Heart left ventricle (tissue), 16 donors: ENCODE measurements at regions not wholly inside any gene's neighbourhood (a gene's known extent, or its start where the extent isn't known, plus 50 kb on each side); places are given as distances from the start of the nearest gene placed in this dataset.

Experiments used
- ATAC-seq, 4 donors: fragments of 200-7000 bp; cut with Tn5 transposase; one replicate each; pipeline ENCODE4 v1.9.1; 2020 to 2022; ENCODE audit warnings: moderate library complexity in 4 of 4, mild to moderate bottlenecking in 3 of 4, moderate number of reproducible peaks in 1 of 4
- DNase-seq, 5 donors: peaks; one replicate each; pipeline ENCODE4 v3.0.0-alpha.2; 2020
- H3K27ac ChIP-seq, 12 donors: fragments of 200-600 bp; sonication (generic) in 4 of 12; one replicate each; pipeline versions ENCODE4 v1.5.0 to v1.8.0; 2016 to 2022; ENCODE audit warnings: mild to moderate bottlenecking in 2 of 12
- H3K27me3 ChIP-seq, 9 donors: fragments of 200-600 bp; sonication (generic) in 2 of 9; one replicate each; pipeline versions ENCODE4 v1.5.1 to v1.8.0; 2016 to 2022; ENCODE audit warnings: mild to moderate bottlenecking in 3 of 9
- H3K36me3 ChIP-seq, 9 donors: fragments of 200-600 bp; sonication (generic) in 2 of 9; one replicate each; pipeline versions ENCODE4 v1.5.0 to v1.8.0; 2018 to 2022; ENCODE audit warnings: mild to moderate bottlenecking in 2 of 9
- H3K4me1 ChIP-seq, 12 donors: fragments of 200-600 bp; sonication (generic) in 4 of 12; one replicate each; pipeline versions ENCODE4 v1.5.0 to v1.8.0; 2016 to 2022; ENCODE audit warnings: mild to moderate bottlenecking in 3 of 12
- H3K4me3 ChIP-seq, 12 donors: fragments of 200-600 bp; sonication (generic) in 4 of 12; one replicate each; pipeline versions ENCODE4 v1.5.0 to v1.8.0; 2017 to 2022; ENCODE audit warnings: mild to moderate bottlenecking in 9 of 12, moderate library complexity in 4 of 12
- H3K9me3 ChIP-seq, 12 donors: fragments of 200-600 bp; sonication (generic) in 4 of 12; one replicate each; pipeline versions ENCODE4 v1.5.0 to v1.8.0; 2016 to 2022; ENCODE audit warnings: mild to moderate bottlenecking in 1 of 12
- POLR2A ChIP-seq, 2 donors: fragments of 450-650 bp; IDR thresholded peaks; one replicate each; pipeline ENCODE4 v1.6.1; 2017; ENCODE audit warnings: antibody characterized with exemption in 2 of 2, mild to moderate bottlenecking in 2 of 2, moderate library complexity in 2 of 2
- WGBS, 4 donors: extraction: QIAGEN DNeasy Blood & Tissue Kit in 2 of 4; methylation state at CpG; one replicate each; pipeline versions ENCODE4 v1.1.5 to v1.1.7; 2013 to 2018; 5-methylcytosine and 5-hydroxymethylcytosine counted together
- intact Hi-C, 10 donors: fragments of 100-400 bp; cut with DNase I; formaldehyde crosslinking; loops; one replicate each; pipeline versions ENCODE4 v1.11.1 to v1.14.2; 2022
- TF ChIP-seq, protein P1 (sequence below), 12 donors: fragments of 200-600 bp; sonication (generic) in 4 of 12; IDR thresholded peaks; one replicate each; pipeline versions ENCODE4 v1.5.0 to v1.8.0; 2018 to 2022; ENCODE audit warnings: antibody characterized with exemption in 12 of 12, mild to moderate bottlenecking in 5 of 12
- donor health status: ischemic (EF 13 %, LVEDD 7.1; RV severe dilation, severe dysfunction).
- donor health status: healthy with polysubstance abuse.
- donor health status: DM: no; HTN: yes; CAD: no.
- donor health status: DM: no; HTN: no; CAD: no.
- donor health status: ischemic (EF 25% LVEDD 6.9; RV normal size, moderate dysfunction).
- donor health status: ischemic (EF 25% LVEDD 5.7; RV mildly dilated, moderate dysfunction).
- donor health status: healthy.
- donor health status: DM: yes; HTN: yes; CAD: no.
- donor health status: ischemic (EF 35%, LVEDD 5.7; RV mildly dilated, moderate dysfunction).
- donor health status: nonischemic (EF 11% LVEDD 7.7; RV severe dilation, severe dysfunction).
- donor health status: DM: yes; HTN: yes; CAD: no.
- donor health status: PGD.
- donor health status: ischemic (EF 29% LVEDD 5.4; RV normal size, mild dysfunction).
- donor health status: nonischemic (EF 23%, LVEDD 6.1; RV moderate dilation, normal function).

DNA sequence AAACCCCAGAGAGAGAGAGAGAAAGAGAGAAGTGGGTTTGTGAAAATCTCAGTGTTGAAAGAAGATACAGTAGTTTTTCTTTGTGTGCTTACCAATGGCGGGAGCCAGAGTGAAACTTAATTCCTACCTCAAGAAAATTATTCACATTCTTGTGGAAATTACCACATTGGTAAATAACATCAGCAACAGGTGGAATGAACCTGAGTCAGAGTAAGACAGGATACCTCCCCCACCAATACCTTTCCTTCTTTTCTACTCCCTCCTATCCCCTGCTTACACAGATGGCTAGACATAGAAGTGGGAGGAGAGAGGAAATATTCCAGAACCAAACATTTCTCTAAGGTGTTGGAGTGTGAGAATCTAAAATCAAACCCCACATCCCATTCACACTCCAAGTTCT, 793.9 kb downstream of the SORCS3 start:
- intact Hi-C loops, result no loop called here
- 70 to 81% (median 77%) methylated on average over 1 of the region's 1 CpG for WGBS, 4 donors
- Histone ChIP-seq H3K27ac (no peak overlapping the region), H3K4me1 (no peaks in the 10 kb centered on the region), H3K27me3 (no peaks in the 10 kb centered on the region), H3K9me3 (no peaks in the 10 kb centered on the region), H3K36me3 (no peaks in the 10 kb centered on the region), H3K4me3 (no peak overlapping the region)
- no peak for DNase-seq
- TF ChIP-seq POLR2A (IDR thresholded peaks at IDR 0.05), result no peak
- TF ChIP-seq, protein P1, sequence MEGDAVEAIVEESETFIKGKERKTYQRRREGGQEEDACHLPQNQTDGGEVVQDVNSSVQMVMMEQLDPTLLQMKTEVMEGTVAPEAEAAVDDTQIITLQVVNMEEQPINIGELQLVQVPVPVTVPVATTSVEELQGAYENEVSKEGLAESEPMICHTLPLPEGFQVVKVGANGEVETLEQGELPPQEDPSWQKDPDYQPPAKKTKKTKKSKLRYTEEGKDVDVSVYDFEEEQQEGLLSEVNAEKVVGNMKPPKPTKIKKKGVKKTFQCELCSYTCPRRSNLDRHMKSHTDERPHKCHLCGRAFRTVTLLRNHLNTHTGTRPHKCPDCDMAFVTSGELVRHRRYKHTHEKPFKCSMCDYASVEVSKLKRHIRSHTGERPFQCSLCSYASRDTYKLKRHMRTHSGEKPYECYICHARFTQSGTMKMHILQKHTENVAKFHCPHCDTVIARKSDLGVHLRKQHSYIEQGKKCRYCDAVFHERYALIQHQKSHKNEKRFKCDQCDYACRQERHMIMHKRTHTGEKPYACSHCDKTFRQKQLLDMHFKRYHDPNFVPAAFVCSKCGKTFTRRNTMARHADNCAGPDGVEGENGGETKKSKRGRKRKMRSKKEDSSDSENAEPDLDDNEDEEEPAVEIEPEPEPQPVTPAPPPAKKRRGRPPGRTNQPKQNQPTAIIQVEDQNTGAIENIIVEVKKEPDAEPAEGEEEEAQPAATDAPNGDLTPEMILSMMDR (IDR thresholded peaks at IDR 0.05), result no peak
- ATAC-seq, result no peak

DNA sequence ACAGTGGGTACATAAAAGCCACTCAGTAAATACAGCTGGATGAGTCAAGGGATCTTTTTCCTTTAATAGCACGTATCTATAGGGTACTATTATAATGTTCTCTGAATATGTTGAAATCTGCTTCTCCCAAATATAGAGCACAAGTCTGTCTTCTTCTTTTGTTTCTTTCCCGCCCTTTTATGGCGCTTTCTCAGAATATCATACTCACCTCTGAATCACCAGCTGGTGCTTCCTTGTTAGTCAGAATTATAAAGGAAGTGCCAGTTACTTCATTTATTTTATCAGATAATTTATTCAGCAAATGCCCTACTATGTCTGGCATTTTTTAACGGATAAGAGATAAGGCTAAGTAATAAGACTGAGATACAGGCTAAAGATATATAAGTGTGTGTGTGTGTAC, 772.9 kb downstream of the SORCS3 start:
- no peak overlapping the region for H3K4me3 ChIP-seq
- ATAC-seq (no peak), DNase-seq (no peak)
- WGBS, 4 donors, result 63 to 76% (median 69%) methylated on average over 4 of the region's 4 CpGs
- TF ChIP-seq, protein P1 (IDR thresholded peaks at IDR 0.05), result no peak
- no peak for TF ChIP-seq POLR2A (IDR thresholded peaks at IDR 0.05)
- no peaks in the 10 kb centered on the region for H3K36me3 ChIP-seq
- no peaks in the 10 kb centered on the region for H3K4me1 ChIP-seq
- H3K27ac ChIP-seq, result no peak overlapping the region
- intact Hi-C loops, result no loop called here
- peaks cover 0 to 14% (median 4%) of the 10 kb centered on the region in 12 donors for H3K9me3 ChIP-seq
- no peaks in the 10 kb centered on the region for H3K27me3 ChIP-seq

- Histone ChIP-seq H3K27me3 (no peaks in the 10 kb centered on the region), H3K4me1 (no peaks in the 10 kb centered on the region), H3K9me3 (peaks cover 0 to 18% (median 9%) of the 10 kb centered on the region in 12 donors), H3K4me3 (no peak overlapping the region), H3K27ac (no peak overlapping the region), H3K36me3 (no peaks in the 10 kb centered on the region)
- intact Hi-C loops, result no loop called here
- TF ChIP-seq, protein P1 (IDR thresholded peaks at IDR 0.05), result no peak
- TF ChIP-seq POLR2A (IDR thresholded peaks at IDR 0.05), result no peak
- ATAC-seq, result no peak
- no peak for DNase-seq
- WGBS, 4 donors, result 53 to 62% (median 55%) methylated on average over 1 of the region's 1 CpG
Observed at GRCh38 chr10:105409370-105409769, 768.3 kb downstream of the SORCS3 start.

DNA sequence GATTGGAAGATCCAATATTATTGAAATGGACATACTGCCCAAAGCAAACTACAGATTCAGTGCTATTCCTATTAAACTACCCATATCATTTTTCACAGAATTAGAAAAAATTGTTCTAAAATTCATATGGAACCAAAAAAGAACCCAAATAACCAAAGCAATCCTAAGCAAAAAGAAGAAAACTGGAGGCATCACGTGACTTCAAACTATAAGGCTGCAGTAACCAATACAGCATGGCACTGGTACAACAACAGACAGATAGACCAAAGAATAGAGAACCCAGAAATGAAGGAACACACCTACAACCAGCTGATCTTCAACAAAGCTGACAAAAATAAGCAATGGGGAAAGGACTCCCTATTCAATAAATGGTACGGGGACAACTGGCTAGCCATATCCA, 765.4 kb downstream of the SORCS3 start:
- WGBS, 4 donors, result 64 to 75% (median 72%) methylated on average over 2 of the region's 2 CpGs
- Histone ChIP-seq H3K27ac (no peak overlapping the region), H3K36me3 (no peaks in the 10 kb centered on the region), H3K9me3 (peaks cover 0 to 18% (median 9%) of the 10 kb centered on the region in 12 donors), H3K27me3 (no peaks in the 10 kb centered on the region), H3K4me3 (no peak overlapping the region), H3K4me1 (no peaks in the 10 kb centered on the region)
- TF ChIP-seq, protein P1 (IDR thresholded peaks at IDR 0.05), result no peak
- no peak for TF ChIP-seq POLR2A (IDR thresholded peaks at IDR 0.05)
- DNase-seq, result no peak
- intact Hi-C loops, result no loop called here
- no peak for ATAC-seq
